ENCODE measurements at regions not wholly inside any gene's neighbourhood (a gene's known extent, or its start where the extent isn't known, plus 50 kb on each side); places are given as distances from the start of the nearest gene placed in this dataset.
"Not testable (repeated sequence)": the region's sequence is repeated elsewhere in the genome, so short reads cannot be mapped to it uniquely, and the experiment has no call there.

DNA sequence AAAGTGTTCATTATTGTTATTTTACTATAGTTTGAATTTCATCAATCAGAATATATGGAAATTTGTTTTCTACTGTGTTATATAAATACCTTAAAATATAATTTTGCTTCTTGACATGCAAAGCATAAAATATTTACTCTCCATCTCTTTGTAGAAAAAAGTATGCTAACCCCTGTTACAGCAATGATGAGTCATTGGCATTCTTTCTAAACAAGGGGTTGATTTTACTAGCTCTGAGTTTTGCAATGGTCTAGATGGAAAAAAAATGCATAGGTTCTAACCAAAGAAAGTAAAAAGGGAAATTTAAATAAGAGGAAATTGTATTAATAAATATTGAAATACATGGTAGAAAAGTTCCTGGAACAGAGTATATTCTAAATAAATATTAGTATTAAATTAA, 990.2 kb upstream of the ATXN7L3B start:
- intact Hi-C loops (cut with DNase I; ENCODE audit: low total_unique reads): no loop called here
- DNase-seq (ENCODE audit: low spot score in 2 of 2): no peak
- TF ChIP-seq POLR2A (IDR thresholded peaks at IDR 0.05): no peak
- TF ChIP-seq, protein P1, sequence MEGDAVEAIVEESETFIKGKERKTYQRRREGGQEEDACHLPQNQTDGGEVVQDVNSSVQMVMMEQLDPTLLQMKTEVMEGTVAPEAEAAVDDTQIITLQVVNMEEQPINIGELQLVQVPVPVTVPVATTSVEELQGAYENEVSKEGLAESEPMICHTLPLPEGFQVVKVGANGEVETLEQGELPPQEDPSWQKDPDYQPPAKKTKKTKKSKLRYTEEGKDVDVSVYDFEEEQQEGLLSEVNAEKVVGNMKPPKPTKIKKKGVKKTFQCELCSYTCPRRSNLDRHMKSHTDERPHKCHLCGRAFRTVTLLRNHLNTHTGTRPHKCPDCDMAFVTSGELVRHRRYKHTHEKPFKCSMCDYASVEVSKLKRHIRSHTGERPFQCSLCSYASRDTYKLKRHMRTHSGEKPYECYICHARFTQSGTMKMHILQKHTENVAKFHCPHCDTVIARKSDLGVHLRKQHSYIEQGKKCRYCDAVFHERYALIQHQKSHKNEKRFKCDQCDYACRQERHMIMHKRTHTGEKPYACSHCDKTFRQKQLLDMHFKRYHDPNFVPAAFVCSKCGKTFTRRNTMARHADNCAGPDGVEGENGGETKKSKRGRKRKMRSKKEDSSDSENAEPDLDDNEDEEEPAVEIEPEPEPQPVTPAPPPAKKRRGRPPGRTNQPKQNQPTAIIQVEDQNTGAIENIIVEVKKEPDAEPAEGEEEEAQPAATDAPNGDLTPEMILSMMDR (IDR thresholded peaks at IDR 0.05): no peak
- no peak overlapping the region for H3K4me3 ChIP-seq (ENCODE audit: low read depth, poor library complexity, severe bottlenecking)

DNA sequence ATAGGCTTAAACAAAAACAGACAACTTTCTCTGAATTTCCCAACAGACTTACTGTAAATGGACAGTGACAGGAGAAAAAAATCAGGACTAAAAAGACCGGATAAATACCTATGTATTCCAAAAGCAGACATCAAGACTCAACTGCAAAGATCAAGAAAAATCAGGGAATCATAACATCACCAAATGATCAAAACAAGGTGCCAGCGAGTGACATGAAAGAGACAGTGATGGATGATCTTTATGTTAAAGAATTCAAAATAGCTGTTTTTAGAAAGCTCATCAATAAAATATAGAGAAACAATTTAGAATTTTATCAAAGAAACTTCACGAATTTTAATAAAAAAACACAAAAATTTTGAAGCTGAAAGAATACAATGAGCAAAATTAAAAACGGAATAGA, 952.5 kb upstream of the ATXN7L3B start:
- intact Hi-C loops (cut with DNase I; ENCODE audit: low total_unique reads): no loop called here
- no peak overlapping the region for H3K4me3 ChIP-seq (ENCODE audit: low read depth, poor library complexity, severe bottlenecking)
- no peak for TF ChIP-seq POLR2A (IDR thresholded peaks at IDR 0.05)
- TF ChIP-seq, protein P1 (IDR thresholded peaks at IDR 0.05): no peak
- DNase-seq (ENCODE audit: low spot score in 2 of 2): no peak
- 78 to 84% methylated on average over 4 of the region's 4 CpGs for WGBS, 2 donors

DNA sequence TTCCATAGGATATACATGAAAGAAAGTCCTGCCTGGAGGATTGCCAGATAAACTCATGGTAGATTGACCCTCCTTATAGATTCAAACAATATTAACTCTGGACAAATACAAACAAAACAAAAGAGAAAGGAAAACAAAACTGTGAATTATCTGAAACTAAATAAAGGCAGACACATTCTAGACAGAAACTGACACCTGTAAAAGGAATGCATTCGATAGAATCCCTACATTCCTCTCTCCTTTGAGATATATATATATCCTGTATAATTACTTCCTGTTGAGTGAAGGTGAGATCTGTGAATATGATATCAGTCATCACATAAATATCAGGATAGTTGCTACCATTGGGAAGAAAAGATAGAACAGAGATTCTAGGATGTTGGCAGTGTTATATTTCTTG, 948.4 kb upstream of the ATXN7L3B start:
- 58 to 60% methylated on average over 1 of the region's 1 CpG for WGBS, 2 donors
- H3K4me3 ChIP-seq (ENCODE audit: low read depth, poor library complexity, severe bottlenecking): no peak overlapping the region
- intact Hi-C loops (cut with DNase I; ENCODE audit: low total_unique reads): no loop called here
- TF ChIP-seq POLR2A (IDR thresholded peaks at IDR 0.05): no peak
- TF ChIP-seq, protein P1 (IDR thresholded peaks at IDR 0.05): no peak
- DNase-seq (ENCODE audit: low spot score in 2 of 2): no peak

DNA sequence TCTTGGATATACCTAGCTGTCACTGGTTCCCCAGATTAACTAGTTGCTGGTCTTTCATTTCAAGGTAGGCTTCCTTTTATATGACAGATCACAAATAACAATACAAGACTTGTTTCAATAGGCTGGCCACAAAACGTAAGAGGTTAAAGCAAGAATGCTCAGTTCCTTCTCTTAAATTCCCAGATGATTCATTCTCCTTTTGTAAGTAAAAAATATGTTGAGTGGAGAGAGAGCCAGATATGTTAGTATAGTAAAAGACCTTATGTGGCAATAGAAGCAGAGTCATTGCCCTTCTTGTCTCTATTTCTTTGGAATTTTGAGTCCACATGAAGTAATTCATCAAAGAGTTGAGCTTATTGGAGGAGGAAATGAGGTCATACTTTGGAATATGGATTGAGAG, 939.0 kb upstream of the ATXN7L3B start:
- intact Hi-C loops (cut with DNase I; ENCODE audit: low total_unique reads): no loop called here
- H3K4me3 ChIP-seq (ENCODE audit: low read depth, poor library complexity, severe bottlenecking): no peak overlapping the region
- no peak for DNase-seq (ENCODE audit: low spot score in 2 of 2)
- TF ChIP-seq, protein P1 (IDR thresholded peaks at IDR 0.05): no peak
- no peak for TF ChIP-seq POLR2A (IDR thresholded peaks at IDR 0.05)
- WGBS, 2 donors: 33 to 45% methylated on average over 1 of the region's 1 CpG

DNA sequence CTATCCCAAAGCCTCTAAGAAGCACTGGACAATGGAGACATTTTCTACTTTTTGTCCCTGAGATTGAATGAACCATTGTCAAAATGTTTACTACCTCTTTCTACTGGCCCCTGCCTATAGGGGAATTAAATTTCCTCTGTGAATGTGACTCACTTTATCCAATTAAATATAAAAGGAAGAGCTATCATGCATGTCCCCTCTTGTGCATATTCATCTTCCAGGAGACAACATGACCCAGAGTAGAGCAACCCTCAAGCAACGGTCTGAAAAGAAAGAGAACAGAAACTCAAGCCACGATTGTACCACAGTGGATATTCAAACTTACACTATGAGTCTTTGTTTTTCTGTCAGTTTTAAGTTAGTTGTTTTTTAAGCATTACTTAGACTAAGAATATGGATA, 938.4 kb upstream of the ATXN7L3B start:
- DNase-seq (ENCODE audit: low spot score in 2 of 2): no peak
- WGBS, 2 donors: 50 to 56% methylated on average over 2 of the region's 2 CpGs
- TF ChIP-seq, protein P1 (IDR thresholded peaks at IDR 0.05): no peak
- intact Hi-C loops (cut with DNase I; ENCODE audit: low total_unique reads): no loop called here
- no peak overlapping the region for H3K4me3 ChIP-seq (ENCODE audit: low read depth, poor library complexity, severe bottlenecking)

DNA sequence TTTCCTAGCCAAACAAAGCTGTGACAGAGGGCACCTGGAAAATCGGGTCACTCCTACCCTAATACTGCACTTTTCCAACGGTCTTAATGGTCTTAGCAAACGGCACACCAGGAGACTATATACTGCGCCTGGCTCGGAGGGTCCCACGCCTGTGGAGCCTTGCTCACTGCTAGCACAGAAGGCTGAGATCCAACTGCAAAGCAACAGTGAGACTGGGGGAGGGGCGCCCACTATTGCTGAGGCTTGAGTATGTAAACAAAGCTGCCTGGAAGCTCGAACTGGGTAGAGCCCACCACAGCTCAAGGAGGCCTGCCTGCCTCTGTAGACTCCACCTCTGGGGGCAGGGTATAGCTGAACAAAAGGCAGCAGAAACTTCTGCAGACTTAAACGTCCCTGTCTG, 931.7 kb upstream of the ATXN7L3B start:
- intact Hi-C loops (cut with DNase I; ENCODE audit: low total_unique reads); H3K4me3 ChIP-seq (ENCODE audit: low read depth, poor library complexity, severe bottlenecking); DNase-seq (ENCODE audit: low spot score in 2 of 2): not testable (repeated sequence)
- 71 to 72% methylated on average over 6 to 9 of the region's 9 CpGs for WGBS, 2 donors
